ENCODE measurements at regions not wholly inside any gene's neighbourhood (a gene's known extent, or its start where the extent isn't known, plus 50 kb on each side); places are given as distances from the start of the nearest gene placed in this dataset.

DNA sequence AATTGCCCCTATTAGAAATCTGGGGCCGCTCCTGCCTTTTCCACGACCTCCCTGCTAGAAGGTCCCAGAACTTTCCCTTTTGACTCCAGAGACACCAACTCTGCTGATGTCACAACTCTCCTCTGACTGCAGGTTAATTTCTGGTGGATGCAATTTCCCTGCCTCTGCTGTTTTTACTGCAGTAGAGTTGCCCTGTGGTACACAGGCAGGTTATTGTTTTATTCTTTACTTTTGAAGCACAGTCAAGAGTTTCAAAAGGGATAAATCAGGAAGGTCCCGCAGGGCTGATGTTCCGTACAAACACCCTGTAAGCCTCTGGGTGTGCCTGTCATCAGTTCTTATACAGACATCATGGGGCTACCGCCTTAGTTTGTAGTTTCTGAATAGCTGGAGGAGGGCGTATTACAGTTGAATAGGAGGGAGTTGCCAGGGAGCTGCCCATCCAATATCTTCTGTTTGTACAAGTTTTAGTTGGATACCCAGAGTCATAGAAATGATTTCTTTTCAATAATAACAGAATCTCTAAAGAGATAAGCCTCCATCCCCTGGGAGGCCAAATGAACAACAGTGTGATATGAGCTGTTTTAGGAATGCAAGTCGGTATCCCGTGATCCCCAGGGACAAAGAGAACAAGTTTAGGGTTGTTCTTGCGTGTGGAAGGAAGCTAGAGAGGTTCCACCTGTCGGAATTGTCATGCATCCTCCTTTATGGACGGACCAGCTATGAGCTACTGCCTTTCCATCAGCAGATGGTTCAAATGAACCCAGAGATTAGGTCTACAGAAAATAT, 108.4 kb upstream of the COPS8 start:
- no peak for DNase-seq (ENCODE audit: extremely low read depth, low read depth)

DNA sequence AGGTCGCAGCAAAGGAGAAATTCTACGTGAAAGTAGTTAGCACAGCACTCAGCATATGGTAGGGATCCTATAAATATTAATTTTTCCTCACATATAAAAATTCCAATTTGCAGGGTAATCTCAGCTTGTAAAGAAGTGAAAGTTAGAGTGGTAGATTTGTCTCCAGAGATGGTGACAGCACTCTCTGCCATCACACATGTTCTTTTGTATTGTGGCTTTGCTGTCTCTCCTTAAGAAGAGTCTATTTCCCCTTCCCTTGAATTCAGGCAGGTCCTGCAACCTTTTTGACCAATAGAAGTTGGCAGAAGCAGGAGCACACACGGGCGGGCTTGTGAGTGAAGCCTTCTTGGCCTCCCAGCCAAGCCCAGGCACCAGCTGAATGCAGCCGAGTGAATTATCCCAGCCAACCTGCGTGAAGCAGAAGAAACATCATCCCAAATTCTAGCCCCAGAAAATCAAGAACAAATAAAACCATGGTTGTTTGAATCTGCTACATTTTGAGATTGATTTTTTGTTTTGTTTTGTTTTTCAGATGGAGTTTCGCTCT, 107.8 kb upstream of the COPS8 start:
- DNase-seq (ENCODE audit: extremely low read depth, low read depth) = no peak

DNA sequence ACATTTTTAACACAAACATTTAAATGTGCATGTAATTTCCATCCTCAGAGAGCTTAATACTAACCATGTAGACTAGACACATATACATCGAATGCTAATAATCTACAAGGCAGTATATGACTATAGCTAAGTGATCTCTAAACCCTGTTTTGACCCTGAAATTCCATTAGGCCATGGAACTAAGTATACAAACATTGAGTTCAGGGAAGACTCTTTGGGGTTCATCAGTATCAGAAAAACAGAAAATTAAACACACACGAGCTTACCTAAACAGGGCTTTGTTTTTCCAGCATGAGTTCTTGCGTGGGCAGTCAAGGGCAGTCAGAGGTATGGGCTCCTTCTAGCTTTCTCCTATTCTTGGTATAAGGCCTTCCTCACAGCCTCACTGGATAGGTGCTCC, 106.0 kb upstream of the COPS8 start:
- DNase-seq (ENCODE audit: extremely low read depth, low read depth) = no peak

DNA sequence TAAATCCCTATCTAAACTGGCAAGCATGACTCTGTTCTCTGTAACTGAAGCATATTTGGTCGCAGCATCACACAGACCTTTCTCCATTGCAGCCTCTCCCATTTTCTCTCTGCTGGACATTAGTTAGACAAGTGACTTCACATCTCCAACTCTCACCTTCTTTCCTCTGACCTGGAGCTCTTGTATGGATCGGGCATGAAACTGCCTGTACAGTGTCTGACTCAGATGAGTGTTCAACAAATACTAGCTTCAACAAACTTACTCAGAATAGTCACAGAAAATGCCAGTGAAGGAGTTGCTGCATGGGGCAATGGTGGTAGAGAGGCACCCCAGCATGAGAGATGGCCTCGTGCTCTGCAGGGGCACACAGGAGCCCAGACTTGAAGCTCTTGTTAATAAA, 104.7 kb upstream of the COPS8 start:
- no peak for DNase-seq (ENCODE audit: extremely low read depth, low read depth)

DNA sequence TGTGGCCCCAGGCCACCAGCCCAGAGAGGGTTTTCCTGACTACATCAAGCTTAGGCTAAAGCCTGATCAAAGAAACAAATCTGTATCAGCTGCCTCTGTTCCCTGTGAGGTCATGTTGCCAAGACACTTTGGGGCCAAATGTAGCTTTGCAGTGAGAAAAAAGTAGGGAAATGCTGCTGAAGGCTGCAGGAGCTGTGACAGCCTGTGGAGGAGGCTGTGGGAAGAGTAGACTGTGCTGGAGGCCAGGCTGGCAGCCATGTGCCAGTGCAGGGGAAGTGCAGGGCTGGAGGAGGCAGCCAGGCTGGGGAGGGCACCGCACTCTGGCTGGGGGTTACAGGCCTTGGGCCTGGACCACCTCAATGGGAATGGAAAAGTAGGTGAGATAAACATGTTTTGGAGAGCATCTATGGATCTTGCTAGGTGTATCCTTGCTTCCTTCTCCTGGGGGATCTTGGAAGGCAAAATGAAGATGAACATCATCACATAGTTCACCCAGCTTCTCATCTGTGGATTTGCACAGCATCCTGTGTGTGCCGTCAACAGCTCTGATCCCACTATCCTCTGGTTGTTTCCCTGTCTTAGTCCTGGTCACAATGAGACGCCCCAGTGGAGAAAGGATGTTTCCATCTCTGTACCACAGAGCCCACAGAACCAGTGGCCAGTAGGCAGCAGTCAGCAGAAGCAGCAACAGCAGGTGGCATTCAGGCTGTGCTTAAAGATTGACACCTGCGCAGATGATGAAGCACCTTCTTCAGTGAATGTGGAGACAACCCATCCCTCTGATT, 103.8 kb upstream of the COPS8 start:
- DNase-seq (ENCODE audit: extremely low read depth, low read depth) = no peak

DNA sequence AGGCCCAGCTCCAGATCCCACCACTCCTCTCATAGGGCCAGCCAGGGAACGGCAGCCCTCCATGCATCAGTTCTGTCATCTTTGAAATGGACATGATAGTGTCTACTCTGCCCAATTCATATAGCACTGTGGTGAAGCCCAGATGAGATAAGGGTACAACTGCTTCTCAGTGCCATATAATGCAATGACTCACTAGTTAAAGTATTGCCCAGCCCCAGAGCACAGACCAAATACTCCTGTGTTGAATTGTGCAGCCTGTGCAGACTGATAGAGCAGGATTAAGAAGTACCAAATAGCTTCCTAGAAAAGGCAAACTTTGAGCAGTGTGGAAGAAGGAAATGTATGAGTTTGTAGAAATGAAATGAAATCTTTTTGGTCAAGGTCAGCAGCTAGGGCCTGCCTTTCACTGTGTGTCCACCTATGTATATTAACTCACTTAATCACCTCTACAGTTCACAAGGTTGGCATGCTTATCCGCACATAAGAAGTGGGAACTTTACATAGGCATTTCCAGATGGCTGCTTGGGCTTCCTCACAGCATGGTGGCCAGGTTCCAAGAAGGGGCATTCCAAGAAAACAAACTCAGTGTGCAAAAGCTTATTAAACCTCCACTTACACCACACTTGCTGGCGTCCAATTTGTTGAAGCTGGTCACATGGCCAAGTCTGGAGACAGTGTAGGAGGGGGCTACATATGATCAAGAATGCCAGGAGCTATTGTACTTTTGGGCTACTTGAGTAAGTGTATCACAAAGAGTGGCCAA, 102.8 kb upstream of the COPS8 start:
- DNase-seq (ENCODE audit: extremely low read depth, low read depth) = no peak

DNA sequence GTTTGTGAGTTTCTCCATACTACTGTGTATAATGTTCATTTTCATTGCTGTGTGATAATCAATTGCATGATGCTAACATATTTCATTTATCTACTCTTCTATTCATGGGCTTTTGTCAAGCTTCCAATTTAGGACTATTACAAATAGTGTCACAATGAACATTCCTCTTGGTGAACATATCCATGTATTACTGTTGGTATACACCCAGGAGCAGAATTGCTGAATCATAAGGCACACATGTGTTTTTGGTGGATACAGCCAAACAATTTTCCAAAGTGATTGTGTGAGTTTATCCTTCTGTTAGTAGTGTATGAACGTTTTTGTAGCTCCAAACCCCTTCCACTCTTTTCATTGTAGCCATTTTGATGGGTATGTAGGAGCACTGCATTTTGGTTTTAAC, 101.6 kb upstream of the COPS8 start:
- DNase-seq (ENCODE audit: extremely low read depth, low read depth) = no peak

DNA sequence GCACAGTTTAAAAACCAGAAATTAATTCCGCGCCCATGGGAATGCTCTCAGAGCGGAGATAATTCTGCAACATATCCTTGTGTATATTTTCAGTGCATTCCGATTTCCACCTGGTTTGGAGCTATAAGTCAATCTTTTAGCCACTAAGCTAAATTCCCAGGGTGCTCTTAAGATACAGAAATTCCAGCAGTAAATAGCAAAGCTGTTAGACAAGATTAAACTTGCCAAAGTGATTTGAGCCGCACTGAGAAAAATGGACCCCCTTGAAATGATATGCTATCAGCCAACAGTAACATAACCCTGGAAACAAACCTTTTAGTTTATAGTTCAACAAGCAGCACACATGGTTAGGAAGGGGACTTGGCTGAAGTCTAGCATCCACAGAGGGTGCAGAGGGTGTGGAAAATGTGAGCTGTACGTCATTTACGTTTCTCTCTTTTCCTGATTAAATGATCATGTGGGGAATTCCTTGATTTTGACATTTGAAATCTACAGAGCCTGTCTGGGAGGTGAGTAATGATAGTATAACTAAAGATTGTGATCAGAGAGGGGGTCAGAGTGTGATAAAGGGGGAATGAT, 99.8 kb upstream of the COPS8 start:
- DNase-seq (ENCODE audit: extremely low read depth, low read depth) = no peak

DNA sequence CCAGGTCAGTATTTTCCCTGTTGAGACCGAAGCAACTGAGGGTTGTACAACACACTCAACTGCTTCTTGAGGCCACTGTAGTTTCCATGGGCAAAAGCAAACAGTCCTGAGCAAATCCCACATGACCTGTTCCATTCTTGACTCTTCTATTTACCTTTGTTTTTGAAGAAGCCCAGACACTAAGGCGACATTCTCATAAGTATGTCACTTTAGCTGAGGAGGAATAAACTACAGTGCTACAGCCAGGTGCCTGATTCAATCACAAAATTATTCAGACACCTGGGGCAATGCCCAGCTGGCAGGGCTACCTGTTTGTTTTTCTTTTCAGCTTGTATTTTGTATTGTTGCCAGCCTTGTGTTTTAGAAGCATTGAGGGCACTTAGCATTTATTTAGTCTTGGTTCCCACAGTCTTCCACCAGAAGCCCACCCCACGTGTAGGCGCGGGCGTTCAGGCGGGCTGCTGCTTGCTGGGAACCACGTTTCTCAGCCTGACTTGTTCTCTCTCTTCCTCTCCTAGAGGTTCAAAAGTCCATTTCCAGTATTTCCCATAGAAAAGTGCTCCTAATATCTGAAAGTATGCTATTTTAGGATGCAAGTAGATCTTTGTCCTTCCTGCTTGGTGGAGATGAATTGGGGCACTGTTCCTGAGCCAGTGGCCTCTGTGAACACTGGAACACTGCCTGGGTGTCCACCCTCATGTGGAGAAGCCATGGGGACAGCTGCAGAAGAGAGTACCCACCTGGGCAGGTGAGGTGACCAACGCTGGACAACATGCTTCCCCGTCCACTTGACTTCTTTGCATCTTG, 99.0 kb upstream of the COPS8 start:
- no peak for DNase-seq (ENCODE audit: extremely low read depth, low read depth)

DNA sequence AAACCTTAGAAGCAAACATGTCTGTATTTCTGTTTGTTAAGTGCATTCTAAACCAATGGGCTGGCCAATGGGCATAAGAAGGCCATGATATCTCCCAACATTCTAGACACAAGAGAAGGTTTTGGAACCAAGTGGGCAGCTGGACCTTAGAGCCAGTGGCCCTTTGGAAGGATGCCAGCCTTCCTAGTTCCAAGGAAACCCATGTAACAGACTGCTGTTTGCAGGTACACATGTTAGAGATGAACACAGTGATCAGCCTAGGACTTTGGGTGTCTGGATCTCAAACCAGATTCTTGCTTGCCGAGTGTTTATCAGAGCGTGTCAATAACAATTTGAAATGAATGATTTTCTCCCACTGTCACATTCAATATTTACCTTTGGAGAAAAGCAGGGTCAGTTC, 97.5 kb upstream of the COPS8 start:
- DNase-seq (ENCODE audit: extremely low read depth, low read depth) = no peak

DNA sequence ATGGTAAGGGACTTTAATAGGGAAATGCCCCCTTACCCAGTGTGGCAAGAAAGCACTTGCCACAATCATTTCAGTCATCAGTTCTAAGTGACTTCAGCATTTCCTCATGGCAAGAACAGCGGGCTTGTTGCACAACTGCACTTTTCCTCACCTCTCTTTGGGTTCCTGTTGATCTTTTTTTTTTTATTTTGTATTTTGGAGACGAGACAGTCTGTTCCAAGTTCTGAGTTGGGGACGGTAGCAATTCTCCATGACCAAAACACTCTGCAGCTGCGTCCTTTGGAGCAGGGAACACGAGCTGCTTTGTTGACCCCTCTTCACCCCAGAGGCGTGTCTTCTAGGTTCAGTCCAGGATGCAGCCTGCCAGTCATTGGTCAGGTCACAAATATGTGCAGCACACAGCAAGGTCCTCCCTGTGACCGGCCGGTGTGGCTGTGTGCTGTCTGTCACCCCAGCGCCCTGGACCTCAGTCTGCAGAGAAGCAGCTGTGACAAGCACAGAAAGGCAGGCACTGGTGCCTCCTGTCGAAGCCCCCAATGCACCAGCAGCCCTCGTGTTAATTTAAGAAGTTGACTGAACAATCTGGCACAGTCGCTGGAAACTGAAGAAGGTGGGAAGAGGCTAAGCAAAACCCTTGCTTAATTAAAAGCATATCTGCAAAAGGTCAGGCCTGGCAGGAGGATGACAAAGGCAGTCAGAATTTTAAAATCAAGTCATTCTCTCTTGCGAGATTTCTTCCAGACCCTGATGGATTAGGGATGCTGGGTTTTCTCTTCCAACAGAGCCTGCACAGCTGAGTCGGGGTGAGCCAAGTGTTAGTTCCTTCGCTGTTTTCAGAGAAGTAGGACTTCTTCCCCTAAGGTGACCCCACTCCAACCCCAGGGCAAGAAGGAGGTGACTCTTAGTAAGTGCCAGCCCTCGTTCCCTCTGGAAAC, 96.7 kb upstream of the COPS8 start:
- DNase-seq (ENCODE audit: extremely low read depth, low read depth) = no peak

DNA sequence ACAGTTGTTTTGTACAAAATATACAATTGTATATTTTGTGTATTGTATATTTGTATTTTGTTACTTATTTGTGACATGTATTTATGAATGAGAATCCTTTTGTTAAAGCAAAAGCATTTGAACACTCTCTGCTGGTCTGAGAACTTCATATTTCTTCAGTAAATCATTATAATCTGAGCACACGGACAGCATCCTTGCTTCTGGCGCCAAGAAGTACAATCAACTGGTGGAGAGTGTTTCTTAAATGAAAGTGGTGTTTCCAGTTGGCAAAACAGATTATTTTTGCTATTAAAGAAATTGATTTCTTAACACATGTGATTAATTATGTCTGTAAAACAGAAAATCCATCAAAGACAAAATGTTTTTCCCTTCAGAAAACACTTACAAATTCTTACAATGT, 95.1 kb upstream of the COPS8 start:
- no peak for DNase-seq (ENCODE audit: extremely low read depth, low read depth)

DNA sequence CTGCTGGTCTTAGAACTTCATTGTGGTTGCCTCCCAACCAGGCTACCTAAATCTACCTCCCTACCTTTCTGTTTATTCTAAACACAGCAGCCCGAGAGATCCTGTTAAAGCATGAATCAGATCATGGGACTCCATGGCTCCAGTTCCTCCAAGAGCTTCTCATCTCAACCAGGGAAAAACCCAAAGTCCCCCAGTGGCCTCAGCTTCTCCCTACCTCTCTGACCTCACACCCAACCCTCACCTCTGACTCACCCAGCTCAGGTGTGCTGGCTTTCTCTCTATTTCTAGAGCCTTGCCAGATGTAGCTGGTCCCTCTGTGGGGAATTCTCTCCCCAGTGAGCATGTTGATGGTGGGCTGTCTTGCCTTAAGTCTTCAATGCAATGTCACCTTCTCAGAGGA, 93.8 kb upstream of the COPS8 start:
- no peak for DNase-seq (ENCODE audit: extremely low read depth, low read depth)

DNA sequence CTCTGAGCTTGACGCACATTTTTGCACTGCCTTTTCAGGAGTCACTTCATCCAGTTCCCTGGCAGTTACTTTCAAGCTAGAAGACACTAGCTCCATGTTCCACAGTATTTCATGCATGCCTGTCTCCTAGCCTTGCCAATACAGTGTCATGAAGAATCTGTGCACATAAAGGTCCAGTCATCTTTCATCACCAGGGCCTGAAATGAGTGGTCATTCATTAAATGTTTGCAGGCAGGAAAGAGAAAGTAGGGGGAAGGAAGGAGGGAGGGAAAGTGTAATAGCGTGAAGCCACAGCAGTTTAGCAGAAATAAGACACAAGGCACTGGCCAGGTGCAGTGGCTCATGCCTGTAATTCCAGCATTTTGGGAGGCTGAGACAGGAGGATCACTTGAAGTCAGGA, 92.4 kb upstream of the COPS8 start:
- no peak for DNase-seq (ENCODE audit: extremely low read depth, low read depth)

DNA sequence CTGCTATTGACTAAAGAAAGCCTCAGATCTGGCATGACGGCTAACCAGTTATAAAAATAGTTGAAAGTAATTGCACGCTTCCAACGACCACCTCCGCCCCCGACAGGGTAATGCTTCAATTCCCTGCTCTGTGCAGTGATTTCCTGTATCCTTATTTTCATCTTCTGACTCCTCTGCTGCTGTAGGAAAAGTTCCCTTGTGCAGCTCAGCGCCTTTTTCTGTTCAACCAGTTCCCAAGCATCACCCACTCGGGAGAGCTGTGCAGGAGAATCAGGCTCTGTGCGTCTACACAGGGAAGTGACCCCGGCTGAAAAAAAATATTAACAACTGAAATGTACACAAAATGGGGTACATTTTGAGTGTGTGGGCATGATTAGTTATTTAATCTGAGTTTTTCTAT, 91.3 kb upstream of the COPS8 start:
- DNase-seq (ENCODE audit: extremely low read depth, low read depth) = no peak

DNA sequence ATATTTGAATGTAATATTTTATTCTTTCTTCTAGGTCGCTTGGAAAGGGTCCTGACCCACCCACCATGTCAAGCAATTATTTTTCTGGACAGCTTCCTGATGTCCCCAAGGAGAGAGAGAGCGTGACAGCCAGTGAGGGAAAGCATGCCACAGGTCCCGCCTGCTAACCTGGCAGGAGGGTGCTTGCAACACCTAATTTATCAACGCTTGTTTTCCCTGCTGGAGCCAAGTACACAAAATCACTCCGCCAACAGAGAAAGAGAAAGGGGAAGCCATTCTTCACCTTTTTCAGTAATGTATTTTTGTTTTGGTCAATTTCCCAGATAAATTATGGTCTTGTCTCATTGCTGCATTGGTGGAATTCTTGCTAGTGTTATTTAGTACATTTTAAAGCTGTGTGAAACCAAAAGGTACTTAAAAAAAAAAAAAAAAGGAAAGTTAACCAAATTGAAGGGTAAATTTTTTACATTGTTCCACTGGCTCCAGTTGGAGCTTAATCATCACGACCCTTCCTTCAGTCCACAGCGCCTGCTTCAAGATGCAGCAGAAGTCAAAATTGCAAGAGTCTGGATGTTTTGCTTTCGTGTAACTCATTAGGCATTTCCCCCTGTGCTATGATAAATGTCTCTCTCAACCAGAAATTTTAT, 88.5 kb upstream of the COPS8 start:
- DNase-seq (ENCODE audit: extremely low read depth, low read depth) = no peak

DNA sequence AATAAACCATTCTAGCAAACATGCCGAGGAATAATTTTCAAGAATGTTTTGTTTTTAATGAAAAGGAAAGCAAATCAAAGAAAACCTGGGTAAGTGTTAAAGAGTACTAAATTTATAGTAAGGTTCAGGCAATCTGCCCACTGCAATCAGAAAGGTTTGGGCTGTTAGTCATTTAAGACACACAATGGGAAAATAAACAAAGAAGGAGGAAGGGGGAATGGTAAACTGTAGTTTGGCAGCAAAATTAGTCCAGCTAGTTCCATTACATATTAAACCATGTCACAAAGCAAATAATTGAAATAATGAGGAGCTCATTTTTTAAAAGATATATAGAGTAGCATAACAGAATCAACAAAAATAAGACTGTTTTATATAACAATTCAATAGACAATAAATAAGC, 87.5 kb upstream of the COPS8 start:
- no peak for DNase-seq (ENCODE audit: extremely low read depth, low read depth)

DNA sequence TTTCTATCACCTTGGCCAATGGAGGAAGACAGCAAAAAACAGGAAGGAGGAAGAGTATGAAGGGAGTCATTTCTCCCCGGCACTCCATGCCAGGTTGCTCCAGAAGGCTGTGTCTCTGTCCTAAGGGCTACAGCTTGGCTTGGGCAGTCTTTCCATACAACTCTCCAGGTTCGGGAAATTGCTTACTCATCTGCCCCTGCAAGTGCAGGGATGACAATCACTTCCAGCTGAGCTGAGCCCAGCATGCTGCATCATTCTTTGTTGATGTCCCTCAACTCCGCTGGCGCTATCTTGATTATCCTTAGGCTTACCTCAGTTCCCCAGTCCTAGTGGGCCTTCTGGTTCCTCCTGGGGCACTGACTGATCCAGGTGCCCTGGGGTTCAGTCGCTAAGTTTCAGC, 86.9 kb upstream of the COPS8 start:
- DNase-seq (ENCODE audit: extremely low read depth, low read depth) = no peak

DNA sequence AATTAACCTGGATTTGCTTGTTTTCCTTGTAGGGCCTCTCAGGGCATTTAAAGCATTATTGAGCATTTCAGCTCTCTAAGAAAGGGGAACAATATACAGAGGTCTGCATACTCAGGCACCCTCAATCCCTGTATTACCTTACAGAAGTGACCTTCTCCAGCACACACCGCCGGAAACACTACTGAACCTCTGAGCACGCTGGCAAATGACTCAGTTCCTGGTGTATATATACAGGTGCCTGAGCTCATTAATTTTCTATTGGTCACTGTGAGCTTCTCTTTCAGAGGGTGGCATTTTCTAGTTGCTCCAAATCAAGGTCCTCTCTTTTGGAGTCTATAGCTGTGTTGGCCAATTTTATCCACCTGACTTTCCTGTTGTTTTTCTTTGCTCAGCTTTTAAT, 85.2 kb upstream of the COPS8 start:
- DNase-seq (ENCODE audit: extremely low read depth, low read depth) = no peak
